DMS153 treated with DMSO at 0.1 percent for 48 hours (cell line): ENCODE measurements at regions not wholly inside any gene's neighbourhood (a gene's known extent, or its start where the extent isn't known, plus 50 kb on each side); places are given as distances from the start of the nearest gene placed in this dataset.
"Not testable (repeated sequence)": the region's sequence is repeated elsewhere in the genome, so short reads cannot be mapped to it uniquely, and the experiment has no call there.

ENCODE experiments used
- DNase-seq: peaks from one replicate; lab custom pipeline; 2025; ENCODE audit not compliant: unreplicated experiment; lab: John Stamatoyannopoulos, UW

GRCh38 chr10:81213370-81213769 lies 661.6 kb upstream of the NRG3 start:
- no peak for DNase-seq

GRCh38 chr10:81215498-81215897 lies 659.5 kb upstream of the NRG3 start:
- no peak for DNase-seq

- no peak for DNase-seq
Measured at GRCh38 chr10:81216949-81217348, 658.0 kb upstream of the NRG3 start.

GRCh38 chr10:81218307-81218706 lies 656.7 kb upstream of the NRG3 start:
- DNase-seq = no peak

DNA sequence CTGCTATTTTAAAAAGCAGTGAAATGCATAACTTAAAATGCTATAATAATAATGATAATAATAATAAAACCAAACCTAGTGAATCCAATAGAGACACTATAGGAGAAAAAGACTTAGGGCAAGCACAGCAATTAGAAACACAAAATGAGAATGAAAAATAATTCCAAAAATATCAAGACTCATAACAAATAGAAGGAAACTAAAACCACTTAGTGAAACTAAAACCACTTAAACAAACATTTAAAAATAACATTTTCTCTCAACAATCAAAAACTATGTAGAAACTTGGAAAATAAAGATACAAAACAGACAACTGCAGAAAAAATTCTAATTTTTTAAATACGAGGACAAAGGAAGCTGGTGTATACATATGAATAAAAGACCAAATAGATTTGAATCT lies 655.2 kb upstream of the NRG3 start:
- DNase-seq = no peak

DNA sequence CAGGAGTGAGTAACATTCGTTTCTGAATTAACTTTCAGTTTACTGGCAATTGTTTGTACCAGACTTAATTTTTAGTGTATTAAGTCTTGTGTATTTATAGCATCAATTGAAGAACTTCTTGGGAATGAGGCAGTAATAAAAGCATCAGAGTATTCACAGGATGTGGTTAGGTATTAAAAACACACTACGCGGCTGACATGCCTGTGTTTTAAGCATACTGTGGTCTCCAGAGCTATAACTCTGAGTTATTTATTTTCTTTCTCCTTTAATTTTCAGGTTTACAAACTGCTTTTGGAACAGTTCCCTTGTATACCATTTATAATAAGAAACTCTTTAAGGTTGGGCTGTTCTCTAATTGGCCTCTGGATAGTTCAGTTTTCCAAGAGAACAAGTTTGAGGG lies 626.1 kb upstream of the NRG3 start:
- no peak for DNase-seq

DNA sequence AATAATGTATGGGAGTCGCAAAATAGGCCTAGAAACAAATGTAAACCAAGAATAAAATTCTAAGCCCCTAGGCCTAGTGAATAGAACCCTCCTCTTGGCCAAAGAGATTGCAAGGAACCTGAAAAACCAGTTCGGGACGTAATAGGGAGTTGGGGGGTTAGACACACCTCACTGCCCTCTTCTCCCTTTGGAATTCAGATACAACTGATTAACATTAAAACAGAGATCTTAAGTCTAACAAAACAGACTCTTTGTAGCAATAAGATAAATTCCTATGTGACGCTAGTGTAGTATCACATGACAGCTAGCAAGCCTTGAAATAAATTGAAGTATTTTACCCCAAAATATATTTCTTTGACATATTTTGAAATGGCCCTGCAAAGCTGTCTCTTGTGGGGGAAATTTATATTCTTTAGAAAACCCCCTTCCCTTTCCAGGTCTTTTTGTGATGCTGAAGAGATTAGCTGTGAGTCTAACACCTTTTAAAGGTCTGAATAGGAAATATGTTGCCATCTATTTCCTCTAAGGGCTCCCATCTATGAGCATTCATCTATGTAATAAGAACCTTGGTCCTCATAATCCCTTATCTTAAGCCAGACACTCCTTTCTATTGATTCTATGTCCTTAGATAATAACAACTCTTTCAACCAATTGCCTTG lies 623.4 kb upstream of the NRG3 start:
- DNase-seq = no peak

GRCh38 chr10:81264991-81265390 lies 610.0 kb upstream of the NRG3 start:
- not testable (repeated sequence) for DNase-seq

DNA sequence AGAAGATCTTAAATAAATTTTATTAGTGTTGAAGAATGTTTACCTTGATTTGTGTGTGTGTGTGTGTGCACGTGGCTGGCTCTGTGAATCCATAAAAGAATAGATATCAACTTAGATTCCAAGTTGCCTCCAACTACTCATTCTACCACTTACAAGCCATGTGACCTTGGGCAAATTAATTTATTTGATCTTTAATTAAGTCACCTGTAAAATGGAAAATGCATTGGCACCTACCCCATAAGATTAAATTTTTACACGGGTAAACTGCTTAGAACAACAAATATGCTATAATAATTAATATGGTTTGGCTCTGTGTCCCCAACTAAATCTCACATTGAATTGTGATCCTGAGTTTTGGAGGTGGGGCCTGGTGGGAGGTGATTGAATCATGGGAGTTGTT lies 604.9 kb upstream of the NRG3 start:
- DNase-seq = no peak

- DNase-seq = no peak
Measured at GRCh38 chr10:81280497-81281479, 594.2 kb upstream of the NRG3 start.

- no peak for DNase-seq
Measured at GRCh38 chr10:81288544-81288943, 586.5 kb upstream of the NRG3 start.

GRCh38 chr10:81297292-81297691 lies 577.7 kb upstream of the NRG3 start:
- no peak for DNase-seq

GRCh38 chr10:81303656-81304055 lies 571.3 kb upstream of the NRG3 start:
- DNase-seq = no peak

DNA sequence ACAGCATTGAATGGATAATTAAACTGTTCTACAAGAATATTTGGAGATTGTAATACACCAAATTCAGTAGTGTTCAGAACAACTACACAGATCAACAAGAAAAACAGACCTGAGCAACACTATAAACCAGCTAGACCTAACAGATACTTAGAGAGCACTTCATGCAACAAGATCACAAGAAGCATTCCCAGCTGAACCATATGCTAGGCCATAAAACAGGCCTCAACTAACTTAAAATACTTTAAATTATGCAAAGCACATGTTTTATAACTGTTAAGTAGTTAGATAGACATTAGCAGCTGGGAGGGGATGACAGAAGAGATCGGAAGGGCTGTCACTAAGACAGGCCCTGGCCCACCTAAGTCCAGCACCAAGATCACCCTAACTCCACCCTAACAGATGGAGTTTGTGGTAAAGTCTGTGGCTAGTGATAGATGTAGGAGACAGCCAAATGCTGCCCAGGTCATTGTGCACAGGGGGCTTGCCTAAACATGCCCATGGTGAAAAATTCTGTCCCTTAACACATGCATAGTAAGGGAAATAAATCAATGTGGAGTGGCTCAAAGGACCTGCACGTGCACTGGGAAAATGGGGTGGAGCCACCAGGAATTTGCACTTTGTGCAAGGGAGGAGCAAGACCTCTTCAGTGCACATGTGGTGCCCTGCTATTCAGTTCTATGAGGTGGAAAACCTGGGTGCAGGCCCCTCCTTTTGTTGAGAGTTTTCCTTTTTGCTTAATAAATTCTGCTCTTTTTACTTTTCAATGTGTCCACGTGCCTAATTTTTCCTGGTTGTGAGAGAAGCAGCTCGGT lies 567.8 kb upstream of the NRG3 start:
- DNase-seq = no peak

DNA sequence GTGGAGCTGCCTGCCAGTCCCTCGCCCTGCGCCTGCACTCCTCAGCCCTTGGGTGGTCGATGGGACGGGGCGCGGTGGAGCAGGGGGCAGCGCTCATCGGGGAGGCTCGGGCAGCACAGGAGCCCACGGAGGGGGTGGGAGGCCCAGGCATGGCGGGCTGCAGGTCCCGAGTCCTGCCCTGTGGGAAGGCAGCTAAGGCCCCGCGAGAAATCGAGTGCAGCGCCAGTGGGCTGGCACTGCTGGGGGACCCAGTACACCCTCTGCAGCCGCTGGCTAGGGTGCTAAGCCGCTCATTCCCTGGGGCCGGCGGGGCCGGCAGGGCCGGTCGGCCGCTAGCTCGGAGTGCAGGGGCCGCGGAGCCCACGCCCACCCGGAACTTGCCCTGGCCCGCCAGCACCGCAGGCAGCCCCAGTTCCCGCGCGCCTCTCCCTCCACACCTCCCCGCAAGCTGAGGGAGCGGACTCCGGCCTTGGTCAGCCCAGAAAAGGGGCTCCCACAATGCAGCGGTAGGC lies 565.9 kb upstream of the NRG3 start:
- DNase-seq = no peak

GRCh38 chr10:81314471-81314870 lies 560.5 kb upstream of the NRG3 start:
- DNase-seq = no peak

DNA sequence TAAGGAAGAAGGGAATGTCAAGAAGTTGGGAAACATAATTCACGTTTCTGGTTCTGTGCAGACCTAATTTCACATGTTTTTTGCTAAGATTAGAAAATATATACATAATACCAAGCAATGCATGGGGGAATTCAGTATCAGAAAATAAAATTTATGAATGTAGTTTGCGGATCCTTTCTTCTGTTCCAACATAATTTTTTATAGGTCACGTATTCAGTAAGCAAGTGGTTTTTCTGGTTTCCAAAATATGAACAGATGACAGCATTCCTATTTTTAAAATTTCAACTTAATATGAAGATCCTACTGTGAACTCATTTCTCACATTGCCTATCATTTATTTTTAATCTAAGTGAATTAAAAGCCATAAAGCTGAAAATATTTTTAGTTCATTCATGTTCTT lies 560.0 kb upstream of the NRG3 start:
- no peak for DNase-seq

DNA sequence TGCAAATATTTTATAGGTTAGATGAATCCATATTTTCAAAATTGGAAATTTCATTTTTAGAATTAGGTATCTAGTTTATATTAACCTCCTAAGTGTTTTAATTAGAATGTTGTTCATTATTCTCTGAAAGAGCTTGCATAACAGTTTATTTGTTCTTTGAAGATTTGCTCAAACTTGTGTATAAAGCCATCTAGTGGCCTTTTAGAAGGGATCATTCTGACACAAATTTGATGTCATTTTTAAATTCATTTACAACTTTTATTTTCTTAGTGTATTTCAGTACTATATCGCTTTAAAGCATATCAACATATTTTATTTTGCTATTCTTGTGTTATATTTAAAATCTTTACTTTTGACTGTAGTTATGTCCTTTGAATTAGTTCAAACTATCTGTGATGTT lies 527.0 kb upstream of the NRG3 start:
- no peak for DNase-seq

- DNase-seq = no peak
Measured at GRCh38 chr10:81367132-81367531, 507.9 kb upstream of the NRG3 start.

DNA sequence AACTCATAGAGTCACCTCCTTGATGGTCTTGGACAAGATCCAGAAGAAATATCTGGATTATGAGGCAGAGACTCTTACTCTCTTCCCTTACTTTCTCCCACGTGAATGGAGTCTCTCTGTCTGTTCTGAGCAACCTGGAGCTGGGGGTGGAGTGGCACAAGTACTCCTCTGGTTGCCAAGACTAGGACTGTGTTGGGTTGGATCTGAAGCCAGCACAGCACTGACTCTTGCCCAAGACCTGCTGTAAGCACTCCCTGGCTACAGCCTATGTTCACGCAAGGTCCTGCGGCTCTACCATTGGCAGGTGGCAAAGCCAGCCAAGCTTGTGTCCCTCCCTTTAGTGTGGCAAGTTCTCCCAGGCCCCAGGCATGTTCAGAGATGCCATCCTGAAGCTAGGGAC lies 488.2 kb upstream of the NRG3 start:
- DNase-seq = no peak

GRCh38 chr10:81403451-81403850 lies 471.5 kb upstream of the NRG3 start:
- no peak for DNase-seq
